ENCODE measurements at regions not wholly inside any gene's neighbourhood (a gene's known extent, or its start where the extent isn't known, plus 50 kb on each side); places are given as distances from the start of the nearest gene placed in this dataset.

GRCh38 chr16:77610496-77610895 is 111.8 kb upstream of the NUDT7 start:
- H3K27me3 ChIP-seq (ENCODE audit: insufficient read depth, low read length): no peaks in the 10 kb centered on the region
- H3K4me2 ChIP-seq (ENCODE audit: insufficient read depth, low read length): no peak overlapping the region
- no peaks in the 10 kb centered on the region for H3K4me1 ChIP-seq (ENCODE audit: insufficient read depth, low read length)
- H3K4me3 ChIP-seq (ENCODE audit: insufficient read depth, low read length): no peak overlapping the region
- no peak overlapping the region for H3K27ac ChIP-seq (ENCODE audit: low read depth, low read length)
- no peaks in the 10 kb centered on the region for H3K79me2 ChIP-seq (ENCODE audit: insufficient read depth, low read length)
- no peaks in the 10 kb centered on the region for H4K20me1 ChIP-seq (ENCODE audit: insufficient read depth, low read length)
- H3K9me3 ChIP-seq (ENCODE audit: low read depth, low read length): no peaks in the 10 kb centered on the region
- no peak for TF ChIP-seq CTCF (IDR thresholded peaks at IDR 0.05; ENCODE audit: extremely low read depth, low read depth, low read length)
- H2AFZ ChIP-seq (ENCODE audit: low read length): no peak overlapping the region
- DNase-seq (ENCODE audit: insufficient read length, low spot score, missing footprints): no peak
- no peaks in the 10 kb centered on the region for H3K36me3 ChIP-seq (ENCODE audit: insufficient read depth, low read length)

- no peak overlapping the region for H2AFZ ChIP-seq (ENCODE audit: low read length)
- DNase-seq (ENCODE audit: insufficient read length, low spot score, missing footprints): no peak
These were observed 110.9 kb upstream of the NUDT7 start for GRCh38 chr16:77611386-77611785.

GRCh38 chr16:77612596-77612995 is 109.7 kb upstream of the NUDT7 start:
- Histone ChIP-seq H4K20me1 (ENCODE audit: insufficient read depth, low read length) (no peaks in the 10 kb centered on the region), H3K27ac (ENCODE audit: low read depth, low read length) (no peak overlapping the region), H3K27me3 (ENCODE audit: insufficient read depth, low read length) (no peaks in the 10 kb centered on the region), H3K79me2 (ENCODE audit: insufficient read depth, low read length) (no peaks in the 10 kb centered on the region), H2AFZ (ENCODE audit: low read length) (no peak overlapping the region), H3K36me3 (ENCODE audit: insufficient read depth, low read length) (no peaks in the 10 kb centered on the region), H3K4me1 (ENCODE audit: insufficient read depth, low read length) (no peaks in the 10 kb centered on the region), H3K4me2 (ENCODE audit: insufficient read depth, low read length) (no peak overlapping the region), H3K9me3 (ENCODE audit: low read depth, low read length) (no peaks in the 10 kb centered on the region), H3K4me3 (ENCODE audit: insufficient read depth, low read length) (no peak overlapping the region)
- no peak for TF ChIP-seq CTCF (IDR thresholded peaks at IDR 0.05; ENCODE audit: extremely low read depth, low read depth, low read length)
- no peak for DNase-seq (ENCODE audit: insufficient read length, low spot score, missing footprints)

More at GRCh38 chr16:77611386-77611785, 110.9 kb upstream of the NUDT7 start:
- TF ChIP-seq CTCF (IDR thresholded peaks at IDR 0.05; ENCODE audit: extremely low read depth, low read depth, low read length): no peak
- Histone ChIP-seq H3K4me3 (ENCODE audit: insufficient read depth, low read length) (no peak overlapping the region), H3K79me2 (ENCODE audit: insufficient read depth, low read length) (no peaks in the 10 kb centered on the region), H4K20me1 (ENCODE audit: insufficient read depth, low read length) (no peaks in the 10 kb centered on the region), H3K27me3 (ENCODE audit: insufficient read depth, low read length) (no peaks in the 10 kb centered on the region), H3K4me2 (ENCODE audit: insufficient read depth, low read length) (no peak overlapping the region), H3K9me3 (ENCODE audit: low read depth, low read length) (no peaks in the 10 kb centered on the region), H3K4me1 (ENCODE audit: insufficient read depth, low read length) (no peaks in the 10 kb centered on the region), H3K27ac (ENCODE audit: low read depth, low read length) (no peak overlapping the region), H3K36me3 (ENCODE audit: insufficient read depth, low read length) (no peaks in the 10 kb centered on the region)

- Histone ChIP-seq H3K36me3 (ENCODE audit: insufficient read depth, low read length) (no peaks in the 10 kb centered on the region), H3K79me2 (ENCODE audit: insufficient read depth, low read length) (no peaks in the 10 kb centered on the region)
- DNase-seq (ENCODE audit: insufficient read length, low spot score, missing footprints): no peak
These were observed 109.2 kb upstream of the NUDT7 start for GRCh38 chr16:77613095-77613494.

More at GRCh38 chr16:77613095-77613494, 109.2 kb upstream of the NUDT7 start:
- Histone ChIP-seq H3K27ac (ENCODE audit: low read depth, low read length) (no peak overlapping the region), H2AFZ (ENCODE audit: low read length) (no peak overlapping the region), H3K9me3 (ENCODE audit: low read depth, low read length) (no peaks in the 10 kb centered on the region), H3K4me1 (ENCODE audit: insufficient read depth, low read length) (no peaks in the 10 kb centered on the region), H3K4me2 (ENCODE audit: insufficient read depth, low read length) (no peak overlapping the region), H4K20me1 (ENCODE audit: insufficient read depth, low read length) (no peaks in the 10 kb centered on the region), H3K27me3 (ENCODE audit: insufficient read depth, low read length) (no peaks in the 10 kb centered on the region), H3K4me3 (ENCODE audit: insufficient read depth, low read length) (no peak overlapping the region)
- TF ChIP-seq CTCF (IDR thresholded peaks at IDR 0.05; ENCODE audit: extremely low read depth, low read depth, low read length): no peak
